ENCODE measurements at regions not wholly inside any gene's neighbourhood (a gene's known extent, or its start where the extent isn't known, plus 50 kb on each side); places are given as distances from the start of the nearest gene placed in this dataset.

DNA sequence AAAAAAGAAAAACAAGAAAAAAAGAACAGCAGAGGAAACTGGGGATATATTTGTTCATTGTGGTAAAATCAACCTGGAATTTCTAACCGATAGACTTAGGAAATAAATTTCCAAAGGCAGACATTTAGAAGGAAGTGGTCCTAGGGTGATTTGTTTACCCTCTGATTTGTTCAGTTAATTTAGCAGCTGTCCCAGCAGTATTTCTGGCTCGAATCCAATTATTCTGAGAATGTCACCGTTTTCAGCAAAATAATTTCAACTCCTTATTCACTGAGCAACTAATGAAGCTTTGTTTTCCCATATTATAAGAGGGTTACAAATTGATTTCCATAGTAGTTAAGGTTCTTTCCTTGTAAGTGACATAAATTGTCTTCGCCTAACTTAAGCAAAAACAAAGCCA lies 285.2 kb upstream of the SYT10 start (continued):
- TF ChIP-seq, protein P1, sequence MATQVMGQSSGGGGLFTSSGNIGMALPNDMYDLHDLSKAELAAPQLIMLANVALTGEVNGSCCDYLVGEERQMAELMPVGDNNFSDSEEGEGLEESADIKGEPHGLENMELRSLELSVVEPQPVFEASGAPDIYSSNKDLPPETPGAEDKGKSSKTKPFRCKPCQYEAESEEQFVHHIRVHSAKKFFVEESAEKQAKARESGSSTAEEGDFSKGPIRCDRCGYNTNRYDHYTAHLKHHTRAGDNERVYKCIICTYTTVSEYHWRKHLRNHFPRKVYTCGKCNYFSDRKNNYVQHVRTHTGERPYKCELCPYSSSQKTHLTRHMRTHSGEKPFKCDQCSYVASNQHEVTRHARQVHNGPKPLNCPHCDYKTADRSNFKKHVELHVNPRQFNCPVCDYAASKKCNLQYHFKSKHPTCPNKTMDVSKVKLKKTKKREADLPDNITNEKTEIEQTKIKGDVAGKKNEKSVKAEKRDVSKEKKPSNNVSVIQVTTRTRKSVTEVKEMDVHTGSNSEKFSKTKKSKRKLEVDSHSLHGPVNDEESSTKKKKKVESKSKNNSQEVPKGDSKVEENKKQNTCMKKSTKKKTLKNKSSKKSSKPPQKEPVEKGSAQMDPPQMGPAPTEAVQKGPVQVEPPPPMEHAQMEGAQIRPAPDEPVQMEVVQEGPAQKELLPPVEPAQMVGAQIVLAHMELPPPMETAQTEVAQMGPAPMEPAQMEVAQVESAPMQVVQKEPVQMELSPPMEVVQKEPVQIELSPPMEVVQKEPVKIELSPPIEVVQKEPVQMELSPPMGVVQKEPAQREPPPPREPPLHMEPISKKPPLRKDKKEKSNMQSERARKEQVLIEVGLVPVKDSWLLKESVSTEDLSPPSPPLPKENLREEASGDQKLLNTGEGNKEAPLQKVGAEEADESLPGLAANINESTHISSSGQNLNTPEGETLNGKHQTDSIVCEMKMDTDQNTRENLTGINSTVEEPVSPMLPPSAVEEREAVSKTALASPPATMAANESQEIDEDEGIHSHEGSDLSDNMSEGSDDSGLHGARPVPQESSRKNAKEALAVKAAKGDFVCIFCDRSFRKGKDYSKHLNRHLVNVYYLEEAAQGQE (IDR thresholded peaks at IDR 0.05; ENCODE audit: low read depth, low read length), result no peak
- TF ChIP-seq FOXJ3 (CRISPR knock-in tag; IDR thresholded peaks at IDR 0.05), result no peak
- no peak for TF ChIP-seq RCOR1 (IDR thresholded peaks at IDR 0.05; ENCODE audit: low read length)
- TF ChIP-seq TCF12 (IDR thresholded peaks at IDR 0.05), result no peak

DNA sequence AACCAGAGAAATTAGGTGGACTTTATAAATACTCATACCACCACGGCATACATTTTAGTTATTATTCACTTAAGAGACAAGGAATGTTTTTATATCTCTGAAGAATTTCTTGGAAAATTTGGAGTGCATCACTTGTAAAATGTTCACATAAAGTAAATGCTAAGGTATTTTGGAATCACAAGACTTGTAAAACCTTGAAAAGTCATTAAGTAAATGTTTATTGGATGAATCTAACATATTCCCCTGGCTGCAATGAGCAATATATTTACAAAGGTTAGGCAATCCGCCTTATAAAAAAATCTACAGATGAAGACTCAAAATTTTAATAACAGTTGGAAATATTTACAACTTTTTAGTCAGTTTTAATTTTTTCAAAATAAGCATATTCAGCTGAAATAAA lies 287.4 kb upstream of the ALG10 start:
- no peaks in the 10 kb centered on the region for H3K27me3 ChIP-seq (ENCODE audit: insufficient read depth)
- H3K9ac ChIP-seq, result no peak overlapping the region
- no peak overlapping the region for H3K27ac ChIP-seq (ENCODE audit: low read depth in 2 of 2, low read length in 1 of 2)
- H3K9me2 ChIP-seq, result no peaks in the 10 kb centered on the region
- no peak overlapping the region for H3K4me2 ChIP-seq
- ChIA-PET POLR2A (no interaction called here), CTCF (interaction anchor here (0.6 kb wide), 1 partner anchor 27 kb away, joined by 3 read pairs; no protein-coding TSS in a partner anchor)
- H2AFZ ChIP-seq (ENCODE audit: low read depth), result no peak overlapping the region
- H3K36me3 ChIP-seq (replicated peaks in 1 of 2; ENCODE audit: control insufficient read depth in 1 of 2, insufficient read depth in 2 of 2, low read length in 1 of 2), result no peaks in the 10 kb centered on the region
- H3K79me2 ChIP-seq (ENCODE audit: insufficient read depth), result no peaks in the 10 kb centered on the region
- H3K9me3 ChIP-seq, result no peaks in the 10 kb centered on the region
- WGBS (ENCODE audit: low lambda C conversion rate), result 2% methylated on average over 2 of the region's 2 CpGs
- H3F3A ChIP-seq (replicated peaks; ENCODE audit: insufficient read depth), result no peaks in the 10 kb centered on the region
- H3K4me3 ChIP-seq (ENCODE audit: low read depth in 2 of 2, low read length in 1 of 2), result no peak overlapping the region
- TF ChIP-seq USF2 (IDR thresholded peaks at IDR 0.05; ENCODE audit: borderline replicate concordance, low read depth, low read length), result no peak
- TF ChIP-seq IRF3 (IDR thresholded peaks at IDR 0.05; ENCODE audit: low read depth, low read length), result no peak
- no peak for DNase-seq
- H4K20me1 ChIP-seq (ENCODE audit: insufficient read depth), result no peaks in the 10 kb centered on the region
- H3K4me1 ChIP-seq (ENCODE audit: control insufficient read depth in 1 of 2, insufficient read depth in 2 of 2, low read depth in 1 of 2, low read length in 1 of 2), result no peaks in the 10 kb centered on the region

DNA sequence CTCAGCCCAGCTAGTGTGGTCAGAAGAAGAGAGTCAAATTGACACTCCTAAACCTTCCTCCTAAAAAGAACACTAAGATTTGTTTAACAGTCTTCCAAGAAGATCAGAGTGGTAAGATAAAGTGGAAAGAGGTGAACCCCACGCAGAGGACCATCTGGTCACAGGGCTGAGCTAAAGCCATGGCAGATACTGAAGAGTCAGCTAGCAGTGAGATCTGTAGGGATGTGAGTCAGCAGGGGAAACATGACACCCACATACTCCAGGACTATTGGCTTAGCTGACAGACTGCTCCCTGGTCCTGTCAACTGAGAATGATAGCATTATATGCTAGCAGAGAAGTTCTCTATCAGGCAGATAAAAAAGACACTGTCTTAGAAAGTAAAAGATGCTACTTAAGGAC lies 269.4 kb upstream of the ALG10 start:
- POLR2A ChIA-PET, result no interaction called here
- 5% methylated on average over 1 of the region's 1 CpG for WGBS (ENCODE audit: low lambda C conversion rate)
- TF ChIP-seq GABPA (IDR thresholded peaks at IDR 0.05; ENCODE audit: low read depth) (no peak), RXRA (IDR thresholded peaks at IDR 0.05; ENCODE audit: borderline replicate concordance, low read depth) (no peak), IRF3 (IDR thresholded peaks at IDR 0.05; ENCODE audit: low read depth, low read length) (no peak), CTCF (IDR thresholded peaks at IDR 0.05) (no peak), ZBTB33 (IDR thresholded peaks at IDR 0.05; ENCODE audit: borderline replicate concordance, low read depth) (no peak), RCOR1 (IDR thresholded peaks at IDR 0.05; ENCODE audit: low read length) (no peak), EP300 (IDR thresholded peaks at IDR 0.05; ENCODE audit: borderline replicate concordance in 1 of 2, low read depth in 1 of 2, low read length in 1 of 2) (no peak), FOXM1 (IDR thresholded peaks at IDR 0.05; ENCODE audit: low read depth) (no peak), SMC3 (IDR thresholded peaks at IDR 0.05; ENCODE audit: low read depth, low read length) (no peak), JUND (IDR thresholded peaks at IDR 0.05) (no peak), FOXJ3 (CRISPR knock-in tag; IDR thresholded peaks at IDR 0.05) (no peak)

More for the DNA sequence above, 269.4 kb upstream of the ALG10 start:
- CTCF ChIA-PET, result no interaction called here
- no peaks in the 10 kb centered on the region for H3K36me3 ChIP-seq (replicated peaks in 1 of 2; ENCODE audit: control insufficient read depth in 1 of 2, insufficient read depth in 2 of 2, low read length in 1 of 2)
- H3K9me3 ChIP-seq, result no peaks in the 10 kb centered on the region
- H3K27me3 ChIP-seq (ENCODE audit: insufficient read depth), result no peaks in the 10 kb centered on the region
- DNase-seq, result no peak
- H4K20me1 ChIP-seq (ENCODE audit: insufficient read depth), result no peaks in the 10 kb centered on the region
- H3K4me3 ChIP-seq (ENCODE audit: low read depth in 2 of 2, low read length in 1 of 2), result no peak overlapping the region
- H3K9me2 ChIP-seq, result no peaks in the 10 kb centered on the region
- no peak overlapping the region for H2AFZ ChIP-seq (ENCODE audit: low read depth)
- no peaks in the 10 kb centered on the region for H3F3A ChIP-seq (replicated peaks; ENCODE audit: insufficient read depth)
- H3K4me2 ChIP-seq, result no peak overlapping the region
- H3K4me1 ChIP-seq (ENCODE audit: control insufficient read depth in 1 of 2, insufficient read depth in 2 of 2, low read depth in 1 of 2, low read length in 1 of 2), result no peaks in the 10 kb centered on the region
- H3K79me2 ChIP-seq (ENCODE audit: insufficient read depth), result no peaks in the 10 kb centered on the region
- no peak overlapping the region for H3K27ac ChIP-seq (ENCODE audit: low read depth in 2 of 2, low read length in 1 of 2)
- no peak overlapping the region for H3K9ac ChIP-seq
